Left renal cortex interstitium (tissue), 4 donors: ENCODE measurements at regions not wholly inside any gene's neighbourhood (a gene's known extent, or its start where the extent isn't known, plus 50 kb on each side); places are given as distances from the start of the nearest gene placed in this dataset.
"Not testable (repeated sequence)": the region's sequence is repeated elsewhere in the genome, so short reads cannot be mapped to it uniquely, and the experiment has no call there.

ENCODE experiments used
- DNase-seq, 4 donors: peaks; one replicate each; pipeline ENCODE4 v3.0.0-alpha.2; 2013; ENCODE audit warnings: low read depth in 4 of 4, low spot score in 2 of 4, missing footprints in 1 of 4

- no peak for DNase-seq
Measured at GRCh38 chr20:53731595-53731994, 138.0 kb upstream of the ZNF217 start.

GRCh38 chr20:53728359-53728758, 134.7 kb upstream of the ZNF217 start:
- DNase-seq, result no peak

- not testable (repeated sequence) for DNase-seq
Measured at GRCh38 chr20:53727239-53727638, 133.6 kb upstream of the ZNF217 start.

GRCh38 chr20:53725575-53725970, 131.9 kb upstream of the ZNF217 start:
- no peak for DNase-seq

- DNase-seq, result no peak
Measured at GRCh38 chr20:53723621-53724020, 130.0 kb upstream of the ZNF217 start.

- DNase-seq, result no peak
Measured at GRCh38 chr20:53723045-53723444, 129.4 kb upstream of the ZNF217 start.

- no peak for DNase-seq
Measured at GRCh38 chr20:53722515-53723036, 128.9 kb upstream of the ZNF217 start.

GRCh38 chr20:53721445-53721963, 127.9 kb upstream of the ZNF217 start:
- DNase-seq, result not testable (repeated sequence)

GRCh38 chr20:53719171-53719803, 125.6 kb upstream of the ZNF217 start:
- not testable (repeated sequence) for DNase-seq

- DNase-seq, result no peak
Measured at GRCh38 chr20:53718142-53719021, 124.7 kb upstream of the ZNF217 start.

GRCh38 chr20:53716395-53716794, 122.8 kb upstream of the ZNF217 start:
- no peak for DNase-seq

- DNase-seq, result no peak
Measured at GRCh38 chr20:53714524-53714923, 120.9 kb upstream of the ZNF217 start.

GRCh38 chr20:53713328-53714056, 119.9 kb upstream of the ZNF217 start:
- DNase-seq, result no peak

- no peak for DNase-seq
Measured at GRCh38 chr20:53712212-53712977, 118.8 kb upstream of the ZNF217 start.

GRCh38 chr20:53711333-53712211, 117.9 kb upstream of the ZNF217 start:
- no peak for DNase-seq

GRCh38 chr20:53708129-53708968, 114.7 kb upstream of the ZNF217 start:
- no peak for DNase-seq

- DNase-seq, result no peak
Measured at GRCh38 chr20:53707371-53708055, 113.9 kb upstream of the ZNF217 start.
